ACC112 (cell line): ENCODE measurements at regions not wholly inside any gene's neighbourhood (a gene's known extent, or its start where the extent isn't known, plus 50 kb on each side); places are given as distances from the start of the nearest gene placed in this dataset.

Source experiments
- H2AFZ ChIP-seq: fragments of 200-600 bp; sonication (generic); one replicate; pipeline ENCODE4 v1.6.0; 2017; ENCODE audit warnings: antibody characterized with exemption, low read length; ENCODE audit not compliant: unreplicated experiment
- H3K27ac ChIP-seq: fragments of 200-600 bp; sonication (generic); 2 replicates; pipeline ENCODE4 v1.5.1; 2014; ENCODE audit warnings: low read depth, mild to moderate bottlenecking, antibody characterized with exemption, low read length, moderate library complexity
- H3K27me3 ChIP-seq: fragments of 200-600 bp; sonication (generic); 2 replicates; pipeline ENCODE4 v1.6.1; 2014; ENCODE audit warnings: mild to moderate bottlenecking, antibody characterized with exemption, low read length, moderate library complexity, mixed read lengths; ENCODE audit not compliant: insufficient read depth
- H3K36me3 ChIP-seq: fragments of 200-600 bp; sonication (generic); 2 replicates; pipeline ENCODE4 v1.6.1; 2016; ENCODE audit warnings: mild to moderate bottlenecking, antibody characterized with exemption, low read length, moderate library complexity, mixed read lengths; ENCODE audit not compliant: insufficient read depth
- H3K4me1 ChIP-seq: fragments of 200-600 bp; sonication (generic); one replicate; pipeline ENCODE4 v1.6.1; 2016; ENCODE audit warnings: low read length, mixed read lengths; ENCODE audit not compliant: insufficient read depth, unreplicated experiment, control insufficient read depth
- H3K4me3 ChIP-seq: fragments of 200-600 bp; sonication (generic); 2 replicates; pipeline ENCODE4 v1.5.1; 2014; ENCODE audit warnings: mild to moderate bottlenecking, low read depth, low read length
- H3K79me2 ChIP-seq: fragments of 200-600 bp; sonication (generic); one replicate; pipeline ENCODE4 v1.6.0; 2016; ENCODE audit warnings: low read length; ENCODE audit not compliant: control insufficient read depth, unreplicated experiment, insufficient read depth

GRCh38 chr18:29063346-29063745 is 886.4 kb upstream of the CDH2 start:
- H3K27ac ChIP-seq: no peak overlapping the region
- H3K27me3 ChIP-seq: no peaks in the 10 kb centered on the region
- no peaks in the 10 kb centered on the region for H3K36me3 ChIP-seq
- no peak overlapping the region for H2AFZ ChIP-seq
- no peak overlapping the region for H3K4me3 ChIP-seq
- H3K79me2 ChIP-seq: no peaks in the 10 kb centered on the region
- H3K4me1 ChIP-seq: no peaks in the 10 kb centered on the region

- Histone ChIP-seq H2AFZ (no peak overlapping the region), H3K79me2 (no peaks in the 10 kb centered on the region), H3K4me1 (no peaks in the 10 kb centered on the region), H3K4me3 (no peak overlapping the region), H3K36me3 (no peaks in the 10 kb centered on the region), H3K27me3 (no peaks in the 10 kb centered on the region), H3K27ac (no peak overlapping the region)
These were observed 886.0 kb upstream of the CDH2 start for GRCh38 chr18:29062921-29063320.

- no peaks in the 10 kb centered on the region for H3K36me3 ChIP-seq
- no peak overlapping the region for H3K4me3 ChIP-seq
- H2AFZ ChIP-seq: no peak overlapping the region
- no peaks in the 10 kb centered on the region for H3K4me1 ChIP-seq
- H3K27ac ChIP-seq: no peak overlapping the region
- no peaks in the 10 kb centered on the region for H3K27me3 ChIP-seq
- H3K79me2 ChIP-seq: no peaks in the 10 kb centered on the region
These were observed 883.4 kb upstream of the CDH2 start for GRCh38 chr18:29060349-29060748.

- no peaks in the 10 kb centered on the region for H3K36me3 ChIP-seq
- H3K4me1 ChIP-seq: no peaks in the 10 kb centered on the region
- H3K4me3 ChIP-seq: no peak overlapping the region
- H3K27me3 ChIP-seq: no peaks in the 10 kb centered on the region
- no peak overlapping the region for H3K27ac ChIP-seq
- H2AFZ ChIP-seq: no peak overlapping the region
- no peaks in the 10 kb centered on the region for H3K79me2 ChIP-seq
These were observed 880.8 kb upstream of the CDH2 start for GRCh38 chr18:29057703-29058102.

- Histone ChIP-seq H2AFZ (no peak overlapping the region), H3K4me3 (no peak overlapping the region), H3K36me3 (no peaks in the 10 kb centered on the region)
These were observed 879.9 kb upstream of the CDH2 start for GRCh38 chr18:29056800-29057199.

GRCh38 chr18:29041976-29042375 is 865.0 kb upstream of the CDH2 start:
- no peak overlapping the region for H3K4me3 ChIP-seq

More at GRCh38 chr18:29056800-29057199, 879.9 kb upstream of the CDH2 start:
- Histone ChIP-seq H3K27me3 (no peaks in the 10 kb centered on the region), H3K27ac (no peak overlapping the region), H3K79me2 (no peaks in the 10 kb centered on the region), H3K4me1 (no peaks in the 10 kb centered on the region)

GRCh38 chr18:29034113-29034856 is 857.4 kb upstream of the CDH2 start:
- no peaks in the 10 kb centered on the region for H3K79me2 ChIP-seq
- no peak overlapping the region for H3K4me3 ChIP-seq
- H2AFZ ChIP-seq: peak overlapping the region; percentile 53
- no peak overlapping the region for H3K27ac ChIP-seq
- no peaks in the 10 kb centered on the region for H3K27me3 ChIP-seq
- no peaks in the 10 kb centered on the region for H3K36me3 ChIP-seq
- H3K4me1 ChIP-seq: no peaks in the 10 kb centered on the region

More at GRCh38 chr18:29041976-29042375, 865.0 kb upstream of the CDH2 start:
- Histone ChIP-seq H3K4me1 (no peaks in the 10 kb centered on the region), H3K27me3 (no peaks in the 10 kb centered on the region), H2AFZ (no peak overlapping the region), H3K79me2 (no peaks in the 10 kb centered on the region), H3K36me3 (no peaks in the 10 kb centered on the region), H3K27ac (no peak overlapping the region)

GRCh38 chr18:29028560-29028959 is 851.6 kb upstream of the CDH2 start:
- Histone ChIP-seq H2AFZ (no peak overlapping the region), H3K4me3 (no peak overlapping the region), H3K4me1 (no peaks in the 10 kb centered on the region), H3K79me2 (no peaks in the 10 kb centered on the region), H3K27ac (no peak overlapping the region), H3K36me3 (no peaks in the 10 kb centered on the region), H3K27me3 (no peaks in the 10 kb centered on the region)

- Histone ChIP-seq H3K4me1 (peaks cover 5% of the 10 kb centered on the region), H3K36me3 (no peaks in the 10 kb centered on the region), H3K4me3 (no peak overlapping the region), H3K79me2 (no peaks in the 10 kb centered on the region), H3K27ac (no peak overlapping the region), H2AFZ (no peak overlapping the region), H3K27me3 (no peaks in the 10 kb centered on the region)
These were observed 842.0 kb upstream of the CDH2 start for GRCh38 chr18:29018976-29019375.

GRCh38 chr18:29012883-29013465 is 836.0 kb upstream of the CDH2 start:
- no peaks in the 10 kb centered on the region for H3K36me3 ChIP-seq

GRCh38 chr18:29012364-29012763 is 835.4 kb upstream of the CDH2 start:
- no peak overlapping the region for H3K27ac ChIP-seq
- no peak overlapping the region for H3K4me3 ChIP-seq
- no peak overlapping the region for H2AFZ ChIP-seq
- H3K79me2 ChIP-seq: no peaks in the 10 kb centered on the region
- H3K27me3 ChIP-seq: no peaks in the 10 kb centered on the region
- H3K36me3 ChIP-seq: no peaks in the 10 kb centered on the region
- H3K4me1 ChIP-seq: no peaks in the 10 kb centered on the region

More at GRCh38 chr18:29012883-29013465, 836.0 kb upstream of the CDH2 start:
- Histone ChIP-seq H3K79me2 (no peaks in the 10 kb centered on the region), H2AFZ (no peak overlapping the region), H3K27ac (no peak overlapping the region), H3K4me3 (no peak overlapping the region), H3K27me3 (no peaks in the 10 kb centered on the region), H3K4me1 (no peaks in the 10 kb centered on the region)
